ENCODE measurements at regions not wholly inside any gene's neighbourhood (a gene's known extent, or its start where the extent isn't known, plus 50 kb on each side); places are given as distances from the start of the nearest gene placed in this dataset.
A peak's percentile ranks its signal among the peaks of the same experiment; 100 is the strongest.

DNA sequence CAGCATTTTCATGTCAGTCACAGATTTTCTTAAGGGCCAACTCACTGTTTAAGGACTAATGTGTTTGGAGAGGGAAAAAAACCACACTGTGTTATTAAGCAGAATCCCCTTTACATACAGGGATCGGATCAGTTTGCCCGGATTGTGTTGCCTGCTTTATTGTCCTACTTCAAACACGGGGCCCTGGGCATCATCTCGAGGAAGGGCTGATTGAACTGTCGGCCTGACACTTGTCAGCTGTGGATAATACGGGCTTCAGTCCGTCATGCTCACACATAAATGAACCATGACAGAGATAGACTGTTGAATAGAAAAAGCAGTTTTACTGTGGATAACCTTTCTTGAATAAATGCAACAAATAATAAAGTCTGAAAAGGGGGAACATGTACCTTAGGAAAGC, 325.0 kb downstream of the ZSWIM6 start:
- TF ChIP-seq SUZ12 (IDR thresholded peaks at IDR 0.05) (no peak), ELF4 (IDR thresholded peaks at IDR 0.05) (no peak), HDGF (IDR thresholded peaks at IDR 0.05; ENCODE audit: borderline replicate concordance) (no peak), FOXA1 (IDR thresholded peaks at IDR 0.05) (no peak), SP1 (IDR thresholded peaks at IDR 0.05) (no peak), L3MBTL2 (conservative IDR thresholded peaks at IDR 0.05) (no peak), NFRKB (IDR thresholded peaks at IDR 0.05) (no peak), BHLHE40 (IDR thresholded peaks at IDR 0.05; ENCODE audit: borderline replicate concordance) (no peak), TARDBP (IDR thresholded peaks at IDR 0.05) (no peak), FOXK2 (IDR thresholded peaks at IDR 0.05) (no peak), ZNF384 (IDR thresholded peaks at IDR 0.05) (no peak), CTBP1 (IDR thresholded peaks at IDR 0.05; ENCODE audit: borderline replicate concordance) (no peak), ARNT (IDR thresholded peaks at IDR 0.05) (no peak), FOXM1 (IDR thresholded peaks at IDR 0.05; ENCODE audit: borderline replicate concordance) (no peak)
- TF ChIP-seq, protein P1, sequence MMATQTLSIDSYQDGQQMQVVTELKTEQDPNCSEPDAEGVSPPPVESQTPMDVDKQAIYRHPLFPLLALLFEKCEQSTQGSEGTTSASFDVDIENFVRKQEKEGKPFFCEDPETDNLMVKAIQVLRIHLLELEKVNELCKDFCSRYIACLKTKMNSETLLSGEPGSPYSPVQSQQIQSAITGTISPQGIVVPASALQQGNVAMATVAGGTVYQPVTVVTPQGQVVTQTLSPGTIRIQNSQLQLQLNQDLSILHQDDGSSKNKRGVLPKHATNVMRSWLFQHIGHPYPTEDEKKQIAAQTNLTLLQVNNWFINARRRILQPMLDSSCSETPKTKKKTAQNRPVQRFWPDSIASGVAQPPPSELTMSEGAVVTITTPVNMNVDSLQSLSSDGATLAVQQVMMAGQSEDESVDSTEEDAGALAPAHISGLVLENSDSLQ (IDR thresholded peaks at IDR 0.05): no peak
- DNase-seq (ENCODE audit: extremely low spot score): no peak
- CTCF ChIA-PET: interaction anchor here (1.0 kb wide), 1 partner anchor 15 kb away, joined by 3 read pairs; no protein-coding TSS in a partner anchor
- POLR2A ChIA-PET: no interaction called here

DNA sequence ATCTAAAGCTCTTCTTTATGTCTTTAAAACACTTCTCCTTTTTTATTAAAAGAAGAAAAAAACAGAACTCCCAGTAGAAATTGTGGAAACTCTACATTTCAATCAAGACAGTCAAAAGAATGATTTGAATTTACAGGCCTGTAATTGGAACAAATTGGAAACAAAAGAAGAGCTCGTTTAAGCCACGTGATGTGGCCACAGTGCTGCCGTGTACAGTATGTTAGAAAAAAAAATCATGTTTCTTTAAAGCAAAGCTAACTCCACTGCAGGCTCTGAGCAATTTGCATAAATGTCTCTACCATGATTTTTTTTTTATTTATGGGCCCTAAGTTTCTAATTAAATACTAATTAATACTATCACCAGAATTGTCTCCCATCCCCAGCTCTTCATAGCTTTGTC, 325.6 kb downstream of the ZSWIM6 start:
- POLR2A ChIA-PET: no interaction called here

DNA sequence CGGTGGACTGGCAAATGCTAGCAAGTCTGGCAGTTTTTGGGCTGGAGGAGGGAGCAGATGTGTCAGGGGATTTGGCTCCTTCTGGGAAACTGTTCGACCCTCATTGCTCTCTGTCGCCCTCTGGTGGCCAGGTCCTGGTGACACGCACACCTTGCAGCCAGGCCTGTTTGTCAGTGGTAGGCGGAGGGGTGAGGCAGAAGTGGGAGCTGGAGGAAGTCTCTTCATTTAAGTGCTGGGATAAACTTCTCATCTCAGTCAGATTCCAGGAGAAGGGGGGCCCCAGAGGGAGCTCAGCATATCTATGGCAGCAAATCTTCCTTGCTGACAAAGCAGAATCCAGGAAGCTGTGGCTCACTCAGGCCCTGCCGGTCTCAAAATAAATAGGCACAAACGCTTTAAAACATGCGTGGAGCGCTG, 326.5 kb downstream of the ZSWIM6 start:
- POLR2A ChIA-PET: interaction anchor here (0.6 kb wide), 1 partner anchor 115 kb away, joined by 3 read pairs; no protein-coding TSS in a partner anchor
- CTCF ChIA-PET: interaction anchor here (0.7 to 1.4 kb wide), 11 partner anchors 8 to 297 kb away, joined by 3 to 10 read pairs (median 3); no protein-coding TSS in a partner anchor
- peak; percentile 84 for DNase-seq (ENCODE audit: extremely low spot score)
- TF ChIP-seq FOXM1 (IDR thresholded peaks at IDR 0.05; ENCODE audit: borderline replicate concordance) (no peak), NFRKB (IDR thresholded peaks at IDR 0.05) (no peak), SUZ12 (IDR thresholded peaks at IDR 0.05) (no peak), FOXA1 (IDR thresholded peaks at IDR 0.05) (no peak)
- TF ChIP-seq, protein P1 (IDR thresholded peaks at IDR 0.05): 0 out of 2 replicates have a peak, but pooled peaks have one; percentile 7

More for the DNA sequence above, 325.6 kb downstream of the ZSWIM6 start:
- CTCF ChIA-PET: interaction anchor here (0.6 to 1.3 kb wide), 5 partner anchors 9 to 305 kb away, joined by 3 read pairs; no protein-coding TSS in a partner anchor
- DNase-seq (ENCODE audit: extremely low spot score): no peak
- TF ChIP-seq FOXK2 (IDR thresholded peaks at IDR 0.05) (no peak), FOXA1 (IDR thresholded peaks at IDR 0.05) (no peak), ZNF384 (IDR thresholded peaks at IDR 0.05) (no peak), ELF4 (IDR thresholded peaks at IDR 0.05) (no peak), HDGF (IDR thresholded peaks at IDR 0.05; ENCODE audit: borderline replicate concordance) (no peak), ARNT (IDR thresholded peaks at IDR 0.05) (no peak), L3MBTL2 (conservative IDR thresholded peaks at IDR 0.05) (no peak), NFRKB (IDR thresholded peaks at IDR 0.05) (no peak)

DNA sequence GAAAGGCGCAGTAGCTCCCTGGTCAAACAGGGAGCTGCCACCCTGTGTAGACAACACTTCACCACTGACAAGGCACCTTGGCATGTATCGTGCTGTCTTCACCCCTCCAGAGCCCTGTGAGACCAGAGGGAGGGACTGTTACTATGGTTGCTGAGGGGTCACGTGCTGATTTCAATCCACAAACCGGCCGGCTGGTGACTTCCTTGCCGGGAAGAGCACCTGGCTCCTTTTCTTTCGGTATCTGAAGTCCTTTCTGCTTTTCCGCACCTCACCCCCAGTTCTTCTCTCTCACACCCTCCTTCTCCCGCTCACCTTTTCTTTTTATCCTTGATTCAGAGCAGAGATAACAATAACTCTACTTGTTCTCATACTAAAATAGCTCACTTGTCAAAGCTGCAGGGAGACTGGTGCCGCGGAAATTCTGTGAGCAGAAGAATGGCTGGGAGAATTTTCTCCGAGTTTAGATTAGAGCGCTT, 327.2 kb downstream of the ZSWIM6 start:
- CTCF ChIA-PET: interaction anchor here (0.7 to 1.4 kb wide), 10 partner anchors 8 to 297 kb away, joined by 3 to 10 read pairs (median 3); no protein-coding TSS in a partner anchor
- no peak for DNase-seq (ENCODE audit: extremely low spot score)
- POLR2A ChIA-PET: interaction anchor here (0.6 to 1.3 kb wide), 2 partner anchors 115 to 328 kb away, joined by 3 read pairs; no protein-coding TSS in a partner anchor
- TF ChIP-seq FOXM1 (IDR thresholded peaks at IDR 0.05; ENCODE audit: borderline replicate concordance) (no peak), HDGF (IDR thresholded peaks at IDR 0.05; ENCODE audit: borderline replicate concordance) (no peak), CTBP1 (IDR thresholded peaks at IDR 0.05; ENCODE audit: borderline replicate concordance) (no peak), FOXK2 (IDR thresholded peaks at IDR 0.05) (no peak), ARNT (IDR thresholded peaks at IDR 0.05) (no peak), L3MBTL2 (conservative IDR thresholded peaks at IDR 0.05) (no peak), SUZ12 (IDR thresholded peaks at IDR 0.05) (no peak), NFRKB (IDR thresholded peaks at IDR 0.05) (no peak), ELF4 (IDR thresholded peaks at IDR 0.05) (no peak), FOXA1 (IDR thresholded peaks at IDR 0.05) (no peak), LEF1 (IDR thresholded peaks at IDR 0.05; ENCODE audit: borderline replicate concordance) (no peak), ZNF384 (IDR thresholded peaks at IDR 0.05) (no peak), SP1 (IDR thresholded peaks at IDR 0.05) (no peak), BHLHE40 (IDR thresholded peaks at IDR 0.05; ENCODE audit: borderline replicate concordance) (no peak), TARDBP (IDR thresholded peaks at IDR 0.05) (no peak)
- TF ChIP-seq, protein P1 (IDR thresholded peaks at IDR 0.05): no peak

DNA sequence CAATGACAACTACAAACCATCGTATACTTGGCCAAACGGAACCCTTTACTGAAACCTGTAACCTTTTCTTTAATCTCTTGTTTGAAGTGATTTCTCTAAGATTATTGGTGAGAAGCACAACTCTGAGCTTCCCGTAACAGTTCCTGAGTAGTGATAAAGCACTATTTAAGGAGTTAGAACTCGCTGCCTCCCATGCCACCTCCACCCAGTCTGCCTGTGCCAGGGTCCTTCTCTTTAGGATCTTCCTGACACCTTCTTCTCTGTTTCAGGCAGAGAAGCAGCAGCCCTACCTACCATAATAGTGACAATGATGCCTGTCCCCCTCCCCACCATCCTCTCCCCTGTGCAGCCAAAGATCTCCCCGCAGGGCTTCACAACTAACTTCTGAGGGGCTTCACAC, 330.6 kb downstream of the ZSWIM6 start:
- no peak for DNase-seq (ENCODE audit: extremely low spot score)
- POLR2A ChIA-PET: no interaction called here
- TF ChIP-seq SUZ12 (IDR thresholded peaks at IDR 0.05) (no peak), SP1 (IDR thresholded peaks at IDR 0.05) (no peak), HDGF (IDR thresholded peaks at IDR 0.05; ENCODE audit: borderline replicate concordance) (no peak), L3MBTL2 (conservative IDR thresholded peaks at IDR 0.05) (no peak), LEF1 (IDR thresholded peaks at IDR 0.05; ENCODE audit: borderline replicate concordance) (no peak), TARDBP (IDR thresholded peaks at IDR 0.05) (no peak), ARNT (IDR thresholded peaks at IDR 0.05) (no peak), ZNF384 (IDR thresholded peaks at IDR 0.05) (no peak)
- TF ChIP-seq, protein P1 (IDR thresholded peaks at IDR 0.05): no peak
- CTCF ChIA-PET: no interaction called here
